GM19043 (cell line): ENCODE measurements at regions not wholly inside any gene's neighbourhood (a gene's known extent, or its start where the extent isn't known, plus 50 kb on each side); places are given as distances from the start of the nearest gene placed in this dataset.
A peak's percentile ranks its signal among the peaks of the same experiment; 100 is the strongest.
"Not testable (repeated sequence)": the region's sequence is repeated elsewhere in the genome, so short reads cannot be mapped to it uniquely, and the experiment has no call there.

Experiments used
- ATAC-seq: cut with Tn5 transposase; IDR thresholded peaks from one replicate; pipeline ENCODE4 v1.9.1; 2021; ENCODE audit warnings: low read depth; ENCODE audit not compliant: unreplicated experiment

DNA sequence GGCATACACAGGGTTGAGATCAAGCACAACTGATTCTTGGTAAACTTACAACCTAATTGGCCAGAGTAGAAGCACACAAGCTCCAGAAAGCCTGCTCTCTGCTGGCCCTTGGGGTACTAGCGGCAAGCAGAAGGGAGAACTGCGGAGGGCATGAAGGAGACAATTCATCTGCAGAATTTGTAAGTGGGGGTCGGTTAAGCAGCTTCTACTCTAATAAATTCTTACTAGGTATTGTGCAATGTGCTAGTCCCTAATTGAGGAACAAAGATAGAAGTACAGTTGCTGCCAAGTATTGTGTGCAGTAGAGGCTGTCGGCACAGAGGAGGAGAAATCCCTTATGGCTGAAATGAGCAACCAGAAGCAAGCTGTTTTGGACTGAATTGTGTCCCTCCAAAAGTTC, 91.2 kb upstream of the VEPH1 start:
- ATAC-seq = no peak

DNA sequence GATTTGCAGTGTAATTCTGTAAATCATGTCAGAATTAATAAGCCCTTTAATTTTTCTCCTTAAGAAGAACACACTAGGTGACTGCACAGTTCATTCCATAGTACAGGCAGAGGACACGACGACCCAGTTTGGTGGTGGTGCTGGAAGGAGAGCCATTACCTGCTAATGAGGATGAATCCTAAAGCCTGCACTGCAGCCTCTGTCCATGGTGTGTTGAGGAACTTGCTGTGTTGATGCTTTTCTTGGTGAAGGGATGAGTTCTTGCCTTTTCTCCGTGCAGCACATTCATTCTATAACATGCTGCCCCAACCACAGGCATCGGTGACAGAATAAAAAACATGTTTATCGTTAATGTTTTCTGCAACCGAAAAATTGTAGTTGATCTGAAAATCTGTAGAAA, 89.6 kb upstream of the VEPH1 start:
- ATAC-seq = no peak

DNA sequence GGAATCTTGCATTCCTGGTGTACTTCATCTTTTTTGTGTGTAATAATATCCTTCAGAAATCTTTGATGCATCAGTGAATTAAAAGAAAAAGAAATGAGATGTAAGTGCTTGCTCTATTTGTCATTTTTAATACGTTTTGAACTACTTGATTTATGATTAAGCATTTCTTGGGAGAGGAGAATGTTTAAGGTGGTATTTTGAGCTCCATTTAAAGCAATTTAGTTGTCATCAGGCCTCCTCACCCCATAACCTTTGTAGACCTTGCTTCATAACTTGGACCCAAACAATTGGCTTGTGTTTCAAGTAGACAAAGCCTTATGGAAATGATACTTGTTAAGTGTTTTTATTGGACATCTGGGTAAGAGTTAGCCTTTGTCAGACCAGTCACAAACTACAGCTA, 87.1 kb upstream of the VEPH1 start:
- ATAC-seq = no peak

DNA sequence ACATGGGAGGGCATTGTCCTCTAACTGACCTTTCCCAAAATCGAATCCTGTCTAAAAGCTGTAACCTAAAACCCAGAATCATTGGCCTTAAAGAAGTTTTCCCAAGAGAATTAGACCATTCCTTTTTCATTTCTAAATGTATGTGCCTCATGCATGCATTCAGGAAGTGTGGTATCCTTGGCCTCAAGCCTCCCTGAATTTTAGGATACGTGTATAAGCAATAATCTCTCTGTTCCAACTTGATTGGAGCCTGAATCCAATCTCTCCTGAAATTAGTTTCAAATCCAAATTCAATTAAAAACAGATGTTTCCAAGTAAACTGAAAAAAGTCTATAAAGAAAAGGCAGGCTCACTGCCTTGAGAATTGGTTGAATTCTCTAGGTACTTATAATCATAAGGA, 86.0 kb upstream of the VEPH1 start:
- no peak for ATAC-seq

DNA sequence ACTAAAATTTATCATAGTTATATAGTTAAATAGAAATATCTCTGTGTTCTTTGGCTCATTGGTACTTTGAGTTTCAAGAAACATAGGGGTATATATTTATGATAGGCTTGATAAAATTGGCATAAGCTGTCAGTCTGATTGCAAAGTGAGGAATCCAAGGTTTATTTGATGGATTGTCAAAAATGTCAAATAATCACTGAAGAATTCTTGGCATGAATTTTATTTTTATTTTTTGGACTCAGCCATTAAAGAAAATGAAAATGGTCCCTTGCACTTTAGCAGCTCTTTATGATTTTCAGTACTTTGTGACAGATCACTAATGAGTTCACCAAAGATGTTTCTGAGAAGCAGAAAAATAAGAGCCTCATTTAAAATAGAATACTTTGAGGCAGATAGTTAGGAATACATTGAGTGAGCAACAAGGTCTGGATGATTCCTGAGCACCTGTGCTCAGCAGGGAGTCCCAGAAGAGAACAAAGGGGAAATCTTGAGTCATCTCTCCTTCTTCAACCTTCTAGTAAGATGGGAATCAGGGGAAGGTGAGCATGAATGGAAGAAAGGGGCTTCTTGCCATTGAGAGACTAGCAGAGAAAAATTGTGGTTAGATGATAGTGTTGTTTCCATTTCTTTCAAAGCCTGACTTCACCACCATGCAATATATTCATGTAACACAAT, 85.3 kb upstream of the VEPH1 start:
- no peak for ATAC-seq

DNA sequence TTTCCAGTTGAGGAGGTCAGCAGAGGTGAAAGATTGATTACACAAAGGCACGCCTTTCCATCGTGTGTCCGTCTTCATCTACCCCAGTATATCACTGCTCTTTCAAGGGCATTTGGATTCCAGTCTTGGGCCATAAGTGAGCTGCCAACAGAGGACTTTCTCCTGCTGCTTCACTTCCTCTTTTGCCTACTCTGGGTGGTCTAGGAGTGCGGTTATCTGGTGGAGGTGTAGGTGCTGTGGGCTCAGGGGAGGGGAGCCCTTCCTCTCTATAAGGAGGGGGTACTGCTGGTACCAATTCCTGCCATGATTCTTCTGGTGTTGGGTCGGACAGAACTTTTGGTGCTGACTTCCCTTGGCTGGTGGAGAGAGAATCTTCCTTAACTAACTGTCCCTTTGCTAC, 83.1 kb upstream of the VEPH1 start:
- no peak for ATAC-seq

DNA sequence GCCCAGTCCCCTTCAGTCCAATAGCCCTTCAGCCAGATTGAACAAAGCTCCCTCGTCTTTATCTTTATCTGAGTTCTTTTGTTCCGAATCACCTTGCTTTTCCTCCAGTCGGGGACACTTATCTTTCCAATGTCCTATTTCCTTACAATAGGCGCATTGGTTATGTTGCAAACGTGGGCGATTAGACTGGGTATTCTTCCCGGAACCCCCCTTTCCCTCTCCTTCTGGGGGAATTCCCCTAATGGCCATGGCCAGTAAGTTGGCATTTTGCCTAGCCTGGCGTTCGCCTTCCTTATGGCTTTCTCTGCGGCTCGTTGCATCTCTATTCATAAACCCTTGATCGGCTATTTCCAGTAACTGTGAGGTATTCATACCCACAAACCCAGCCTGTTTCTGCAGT, 82.2 kb upstream of the VEPH1 start:
- no peak for ATAC-seq

DNA sequence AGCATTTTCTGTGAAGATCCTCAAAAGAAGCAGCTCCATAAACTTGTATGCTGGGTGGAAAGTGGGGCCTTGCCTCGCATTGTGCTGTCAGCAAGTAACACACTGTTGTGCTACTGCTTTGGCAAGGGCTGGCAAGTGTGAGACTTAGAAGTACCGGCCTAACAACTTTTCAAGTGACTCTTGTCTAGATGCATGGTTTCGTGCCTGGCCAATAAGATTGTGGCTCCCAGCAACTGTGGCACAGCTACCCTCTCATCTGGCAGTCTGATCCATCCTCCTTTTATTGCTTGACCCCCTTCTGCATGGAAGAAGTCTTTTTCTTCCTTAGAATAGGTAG, 79.4 kb upstream of the VEPH1 start:
- ATAC-seq = no peak

DNA sequence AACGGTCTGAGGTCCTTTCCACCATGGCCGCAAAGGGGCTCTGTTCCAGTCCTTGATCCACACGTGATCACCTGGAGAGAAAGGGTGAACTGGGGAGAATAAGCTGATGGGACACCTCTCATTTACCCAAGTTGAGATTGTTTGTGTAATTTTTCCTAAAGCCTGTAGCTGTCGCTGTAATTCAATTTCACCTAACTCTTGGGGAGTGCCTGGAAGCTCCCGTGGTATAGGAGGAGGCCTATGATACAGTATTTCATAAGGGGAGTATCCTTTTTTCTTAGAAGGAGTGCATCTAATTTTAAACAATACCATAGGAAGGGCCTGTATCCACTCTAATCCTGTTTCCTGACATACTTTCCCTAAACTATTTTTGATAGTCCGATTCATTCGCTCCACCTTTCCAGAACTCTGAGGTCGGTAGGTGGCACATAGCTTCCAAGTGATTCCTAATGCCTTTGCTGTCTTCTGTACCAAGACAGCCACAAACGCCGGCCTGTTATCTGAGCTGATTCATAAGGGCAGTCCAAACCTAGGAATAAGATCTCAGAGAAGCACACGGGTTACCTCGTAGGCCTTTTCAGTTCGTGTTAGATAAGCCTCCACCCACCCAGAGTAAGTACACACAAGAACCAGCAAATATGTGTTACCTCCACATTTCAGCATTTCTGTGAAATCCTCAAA, 78.9 kb upstream of the VEPH1 start:
- not testable (repeated sequence) for ATAC-seq

DNA sequence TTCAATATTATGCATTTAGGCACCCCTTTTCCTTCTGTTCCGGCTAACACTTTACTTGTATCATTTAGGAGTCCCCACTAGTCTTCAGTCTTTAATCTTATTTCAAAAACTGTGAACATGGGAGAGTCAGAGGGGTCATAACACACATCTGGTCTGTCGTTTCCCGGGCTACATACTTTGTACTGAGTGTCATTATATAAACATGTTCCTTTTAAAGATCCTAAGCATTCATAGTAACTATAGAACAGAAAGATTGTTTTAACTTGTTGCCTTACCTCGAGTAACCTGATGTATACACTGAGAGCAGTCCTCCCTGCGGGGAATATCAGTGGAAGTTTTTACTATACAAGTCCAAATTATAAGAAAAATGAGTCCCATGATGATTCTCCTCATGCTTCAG, 78.2 kb upstream of the VEPH1 start:
- no peak for ATAC-seq

DNA sequence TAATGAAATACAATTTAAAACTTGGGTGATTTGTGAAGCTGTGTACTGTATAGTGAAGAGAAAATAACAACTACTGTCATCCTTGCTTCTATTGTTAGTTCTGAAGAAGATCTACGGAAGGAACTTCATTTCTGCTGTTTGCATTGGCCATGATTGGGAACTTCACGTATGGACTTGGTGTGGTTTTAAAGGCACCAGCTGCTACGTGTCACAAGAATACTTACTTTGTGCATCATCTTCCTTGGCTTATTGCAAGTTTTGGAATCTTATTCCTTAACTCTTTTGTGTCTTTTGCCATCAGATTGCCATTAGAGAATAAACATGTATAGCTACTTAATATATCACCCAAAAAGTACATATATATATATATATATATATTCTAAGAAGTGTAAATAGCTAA, 75.0 kb upstream of the VEPH1 start:
- no peak for ATAC-seq

DNA sequence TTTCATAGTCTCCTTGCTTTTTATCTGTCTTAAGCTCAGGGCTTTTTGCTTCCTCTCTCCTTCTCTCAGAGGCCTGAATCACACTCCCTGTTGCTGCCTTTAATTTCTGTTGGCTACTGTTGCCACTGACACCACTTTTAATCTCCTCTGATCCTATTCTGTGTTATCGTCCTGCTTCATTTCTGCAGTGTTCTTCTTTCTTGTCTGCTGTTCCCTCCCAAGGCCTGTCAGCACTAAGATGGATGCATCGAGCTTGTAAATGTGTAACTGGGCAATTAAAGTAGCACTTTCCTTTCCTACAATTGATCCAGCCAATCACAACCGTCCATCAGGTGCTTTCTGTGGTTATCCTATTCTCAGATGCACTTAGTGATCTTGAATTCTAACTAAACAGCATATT, 71.3 kb upstream of the VEPH1 start:
- no peak for ATAC-seq

DNA sequence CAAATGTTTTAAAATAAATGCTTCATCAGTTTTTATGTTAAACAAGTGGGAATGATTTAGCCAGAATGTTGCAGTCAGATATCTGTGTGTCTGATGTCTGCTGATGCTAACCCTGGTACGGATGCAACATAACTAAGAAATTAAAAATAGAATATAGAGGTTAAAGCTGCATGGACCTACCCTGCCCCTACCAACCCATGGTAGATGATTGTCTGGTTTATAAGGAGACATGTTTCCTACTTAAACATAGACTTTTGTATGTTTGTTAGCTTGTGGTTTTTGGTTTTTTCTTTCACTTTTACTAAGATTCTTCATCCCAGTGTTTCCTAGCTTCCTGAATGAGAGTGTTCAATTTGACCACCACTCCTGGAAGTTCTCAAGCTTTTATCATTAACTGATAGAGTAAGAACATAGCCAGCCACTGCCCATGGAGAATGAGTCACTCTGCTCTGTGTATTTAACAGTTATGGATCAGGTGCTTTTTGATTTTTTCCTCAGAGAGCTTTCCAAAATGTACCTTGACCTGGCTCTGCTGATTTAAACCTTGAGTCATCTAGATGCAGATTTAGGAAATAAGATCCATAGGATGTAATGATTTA, 70.7 kb upstream of the VEPH1 start:
- no peak for ATAC-seq

DNA sequence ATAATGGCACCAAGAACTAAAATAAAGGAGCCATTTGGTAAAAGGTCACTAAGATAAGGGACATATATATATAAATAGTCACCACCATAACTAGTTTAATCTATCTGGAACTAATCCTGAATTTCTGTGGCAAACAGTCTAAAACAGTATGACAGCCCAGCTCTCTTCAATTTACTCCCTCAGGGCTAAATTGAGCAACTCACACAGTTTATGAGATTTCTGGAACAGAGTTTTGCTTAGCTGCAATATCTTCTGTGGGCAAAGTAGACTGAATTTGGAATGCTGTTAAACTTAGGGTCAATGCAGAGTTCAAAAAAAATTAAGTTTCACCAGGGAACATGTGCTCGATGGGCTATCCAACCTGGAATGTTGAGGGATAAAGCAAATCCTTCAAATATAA, 70.1 kb upstream of the VEPH1 start:
- ATAC-seq = no peak

DNA sequence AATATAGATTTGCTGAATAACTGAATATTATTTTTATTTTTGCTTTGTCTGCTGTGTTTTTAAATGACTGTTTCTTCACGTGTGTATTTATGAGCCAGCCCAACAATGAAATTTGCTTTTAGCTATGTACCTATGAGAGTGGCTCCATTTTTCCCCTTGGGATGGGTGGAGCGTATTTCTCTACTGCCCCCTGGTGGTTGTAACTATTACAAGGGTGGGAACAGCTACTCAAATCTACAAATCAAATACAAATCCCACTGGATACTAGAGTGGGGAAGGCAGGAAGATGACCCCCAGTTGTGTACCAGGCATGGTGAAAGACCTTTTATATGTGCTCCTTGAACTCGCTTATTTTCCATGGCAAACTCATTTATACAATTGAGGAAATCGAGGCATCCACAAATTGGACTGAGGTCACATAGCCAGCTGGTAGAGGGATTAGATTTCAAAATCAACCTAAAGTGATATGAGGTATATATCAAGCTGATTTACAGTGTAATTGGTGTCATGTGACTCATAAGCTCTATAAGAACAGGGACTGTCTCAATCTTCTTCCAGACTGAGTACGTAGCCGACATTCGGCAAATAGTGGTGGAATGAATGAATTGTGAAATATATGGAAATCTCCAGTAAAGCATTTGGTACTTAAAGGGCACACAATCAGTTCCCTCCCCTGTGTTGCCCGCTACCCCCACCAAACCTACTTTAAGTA, 69.5 kb upstream of the VEPH1 start:
- peak; percentile 73 for ATAC-seq

DNA sequence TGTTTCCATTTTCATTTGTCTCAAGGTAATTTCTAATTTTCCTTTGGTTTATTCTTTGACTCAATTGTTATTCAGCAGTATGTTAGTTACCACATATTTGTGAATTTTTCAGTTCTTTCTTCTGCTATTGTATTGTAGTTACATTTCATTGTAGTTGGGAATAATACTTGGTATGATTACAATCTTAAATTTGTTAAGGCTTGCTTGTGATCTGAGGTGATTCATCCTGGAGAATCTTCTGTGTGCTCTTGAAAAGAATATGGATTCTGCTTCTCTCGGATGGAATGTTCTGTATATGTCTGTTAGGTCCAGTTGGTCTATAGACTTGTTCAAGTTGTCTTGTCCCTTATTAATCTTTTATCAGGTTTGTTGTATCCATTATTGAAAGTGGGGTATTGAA, 63.4 kb upstream of the VEPH1 start:
- ATAC-seq = no peak

DNA sequence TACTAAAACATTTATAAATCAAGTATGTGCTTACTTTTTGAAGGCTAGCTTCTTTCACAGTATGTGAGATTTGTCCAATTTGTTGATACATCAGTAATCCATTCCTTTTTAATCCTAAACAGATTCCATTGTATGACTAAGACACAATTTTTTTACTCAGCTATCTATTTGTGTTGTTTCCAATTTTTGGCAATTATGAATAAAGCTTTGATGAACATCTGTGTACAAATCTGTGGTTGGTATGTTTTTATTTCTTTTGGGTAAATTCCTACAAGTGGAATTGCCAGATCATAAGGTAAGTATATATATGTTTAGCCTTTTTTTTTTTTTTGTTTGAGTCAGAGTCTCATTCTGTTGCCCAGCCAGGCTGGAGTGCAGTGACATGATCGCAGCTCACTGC, 56.2 kb upstream of the VEPH1 start:
- ATAC-seq = no peak
